Ovary (tissue), 7 donors: ENCODE measurements at regions not wholly inside any gene's neighbourhood (a gene's known extent, or its start where the extent isn't known, plus 50 kb on each side); places are given as distances from the start of the nearest gene placed in this dataset.

ENCODE experiments used
- DNase-seq, 5 donors: peaks; one replicate each; pipeline ENCODE4 v3.0.0-alpha.2; 2019 to 2020
- H3K27ac ChIP-seq, 2 donors: fragments of 200-600 bp; one replicate each; pipeline versions ENCODE4 v1.5.1 to v1.8.0; 2019 to 2022
- H3K27me3 ChIP-seq: fragments of 200-600 bp; one replicate; pipeline ENCODE4 v1.8.0; 2022
- H3K36me3 ChIP-seq: fragments of 200-600 bp; sonication (generic); one replicate; pipeline ENCODE4 v1.5.1; 2019
- H3K4me1 ChIP-seq: one replicate; pipeline ENCODE4 v1.8.1; 2013; ENCODE audit warnings: mild to moderate bottlenecking, moderate library complexity; ENCODE audit not compliant: insufficient read depth
- H3K4me3 ChIP-seq: fragments of 200-600 bp; sonication (generic); one replicate; pipeline ENCODE4 v1.5.1; 2017
- H3K9me3 ChIP-seq, 2 donors: fragments of 200-600 bp in 1 of 2; sonication (generic) in 1 of 2; one replicate each; pipeline versions ENCODE4 v1.5.1 to v1.8.1; 2013 to 2019; ENCODE audit warnings: mild to moderate bottlenecking in 1 of 2, moderate library complexity in 1 of 2
- EP300 ChIP-seq: sonication (generic); formaldehyde crosslinking; IDR thresholded peaks from one replicate; pipeline ENCODE4 v1.6.1; 2017; ENCODE audit warnings: antibody characterized with exemption
- POLR2A ChIP-seq: fragments of 450-650 bp; IDR thresholded peaks from one replicate; pipeline ENCODE4 v1.6.1; 2017; ENCODE audit warnings: antibody characterized with exemption, mild to moderate bottlenecking, moderate library complexity
- WGBS, 3 donors: extraction: QIAGEN DNeasy Blood & Tissue Kit in 1 of 3; methylation state at CpG; one replicate each; pipeline versions ENCODE4 v1.1.5 to v1.1.7; 2013 to 2017; 5-methylcytosine and 5-hydroxymethylcytosine counted together
- intact Hi-C, 4 donors: fragments of 100-400 bp; cut with DNase I; formaldehyde crosslinking; loops; one replicate each; pipeline versions ENCODE4 v1.11.0 to v1.15.1; 2022 to 2023
- TF ChIP-seq, protein P1 (sequence below), 3 donors: fragments of 450-650 bp in 2 of 3; fragments of 200-600 bp in 1 of 3; IDR thresholded peaks; one replicate each; pipeline versions ENCODE4 v1.5.1 to v1.8.0; 2016 to 2022; ENCODE audit warnings: antibody characterized with exemption in 3 of 3, mild to moderate bottlenecking in 1 of 3
- donor health status: DM: no; HTN: no; CAD: no; lungs with moderate emphysema.
- donor health status: DM: no; HTN: no; CAD: no.
- donor health status: Bipolar disorder and iron deficiency.
- donor health status: DM: no; HTN: no; CAD: no.
- donor health status: DM: yes; HTN: yes; CAD: no.

DNA sequence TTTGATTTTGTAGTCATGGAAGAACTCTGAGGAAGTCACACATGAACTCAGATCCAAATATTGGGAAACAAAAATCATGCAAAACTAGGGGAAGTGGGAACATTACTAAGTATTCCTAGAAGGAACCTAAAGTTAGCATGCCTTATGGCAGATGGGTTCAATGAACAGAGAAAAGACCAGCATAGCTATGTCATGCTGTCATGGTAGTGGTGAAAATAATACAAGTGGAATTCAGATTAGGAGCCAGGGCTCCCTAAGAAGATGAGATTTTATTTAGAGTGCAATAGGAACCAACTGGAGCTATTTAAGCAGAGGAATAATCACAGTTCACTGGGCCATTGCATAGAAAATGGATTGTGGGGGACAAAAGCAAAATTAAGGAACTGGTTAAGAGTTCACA lies 134.0 kb downstream of the DIO2 start:
- no peak for TF ChIP-seq EP300
- TF ChIP-seq, protein P1, sequence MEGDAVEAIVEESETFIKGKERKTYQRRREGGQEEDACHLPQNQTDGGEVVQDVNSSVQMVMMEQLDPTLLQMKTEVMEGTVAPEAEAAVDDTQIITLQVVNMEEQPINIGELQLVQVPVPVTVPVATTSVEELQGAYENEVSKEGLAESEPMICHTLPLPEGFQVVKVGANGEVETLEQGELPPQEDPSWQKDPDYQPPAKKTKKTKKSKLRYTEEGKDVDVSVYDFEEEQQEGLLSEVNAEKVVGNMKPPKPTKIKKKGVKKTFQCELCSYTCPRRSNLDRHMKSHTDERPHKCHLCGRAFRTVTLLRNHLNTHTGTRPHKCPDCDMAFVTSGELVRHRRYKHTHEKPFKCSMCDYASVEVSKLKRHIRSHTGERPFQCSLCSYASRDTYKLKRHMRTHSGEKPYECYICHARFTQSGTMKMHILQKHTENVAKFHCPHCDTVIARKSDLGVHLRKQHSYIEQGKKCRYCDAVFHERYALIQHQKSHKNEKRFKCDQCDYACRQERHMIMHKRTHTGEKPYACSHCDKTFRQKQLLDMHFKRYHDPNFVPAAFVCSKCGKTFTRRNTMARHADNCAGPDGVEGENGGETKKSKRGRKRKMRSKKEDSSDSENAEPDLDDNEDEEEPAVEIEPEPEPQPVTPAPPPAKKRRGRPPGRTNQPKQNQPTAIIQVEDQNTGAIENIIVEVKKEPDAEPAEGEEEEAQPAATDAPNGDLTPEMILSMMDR (IDR thresholded peaks at IDR 0.05): no peak
- TF ChIP-seq POLR2A: no peak
- Histone ChIP-seq H3K36me3 (no peaks in the 10 kb centered on the region), H3K9me3 (no peaks in the 10 kb centered on the region), H3K4me3 (no peak overlapping the region), H3K27me3 (no peaks in the 10 kb centered on the region), H3K27ac (no peak overlapping the region), H3K4me1 (no peaks in the 10 kb centered on the region)
- intact Hi-C loops: no loop called here
- DNase-seq: no peak

DNA sequence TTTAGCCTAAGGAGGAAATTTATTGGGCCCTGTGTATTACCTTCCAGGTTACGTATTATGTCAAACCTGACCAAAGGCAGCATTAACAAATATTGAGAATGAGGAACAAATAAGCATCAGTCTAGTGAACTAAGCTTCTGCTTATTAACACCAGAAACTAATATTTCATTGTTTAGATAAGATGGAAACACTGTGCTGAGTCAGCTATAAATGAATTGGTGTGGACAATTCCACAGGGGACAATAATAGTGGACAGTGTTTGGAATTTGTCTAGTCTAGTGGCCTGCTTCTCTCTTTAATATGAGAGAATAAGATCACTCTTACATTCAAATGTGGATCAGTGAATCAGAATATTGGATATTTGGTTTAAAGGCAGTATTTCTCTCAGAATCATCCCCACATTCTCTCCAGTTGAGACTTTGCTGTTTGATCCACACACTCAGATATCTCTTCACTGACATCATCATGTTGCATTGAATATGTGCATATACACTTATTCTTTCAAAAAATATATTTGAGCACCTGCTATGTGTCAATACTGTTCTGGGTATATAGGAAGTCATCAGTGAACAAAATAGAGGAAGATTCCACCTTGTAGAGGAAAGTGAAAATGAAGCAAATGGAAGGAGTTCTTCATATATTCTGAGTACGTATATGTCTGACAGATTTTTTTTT lies 136.3 kb downstream of the DIO2 start:
- Histone ChIP-seq H3K4me3 (no peak overlapping the region), H3K9me3 (peaks cover 0 to 2% of the 10 kb centered on the region in 2 donors), H3K4me1 (no peaks in the 10 kb centered on the region), H3K27me3 (no peaks in the 10 kb centered on the region), H3K36me3 (no peaks in the 10 kb centered on the region), H3K27ac (no peak overlapping the region)
- intact Hi-C loops: no loop called here
- TF ChIP-seq EP300 (no peak), POLR2A (no peak)
- TF ChIP-seq, protein P1 (IDR thresholded peaks at IDR 0.05): no peak
- DNase-seq: no peak
- WGBS, 3 donors: 88 to 95% (median 94%) methylated on average over 2 of the region's 2 CpGs

DNA sequence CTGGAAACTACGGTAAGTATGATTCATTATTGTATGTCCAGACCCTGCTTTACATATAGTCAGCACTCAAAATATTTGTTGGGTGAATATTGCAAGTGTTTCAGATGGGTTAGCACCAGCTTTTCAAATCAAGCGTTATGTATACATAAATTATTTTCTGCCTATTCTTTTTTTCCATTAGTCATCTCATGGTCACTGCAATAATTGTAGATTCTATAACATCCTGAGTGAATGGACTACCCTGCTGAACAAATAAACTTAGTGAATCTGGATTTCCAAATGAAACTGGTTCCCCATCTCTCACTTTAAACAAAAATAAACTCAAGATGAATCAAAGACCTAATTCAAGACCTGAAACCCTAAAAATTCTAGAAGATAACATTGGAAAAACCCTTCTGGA lies 152.3 kb downstream of the DIO2 start:
- Histone ChIP-seq H3K4me1 (no peaks in the 10 kb centered on the region), H3K27ac (no peak overlapping the region), H3K27me3 (no peaks in the 10 kb centered on the region), H3K9me3 (no peaks in the 10 kb centered on the region), H3K4me3 (no peak overlapping the region), H3K36me3 (no peaks in the 10 kb centered on the region)
- intact Hi-C loops: no loop called here
- TF ChIP-seq, protein P1 (IDR thresholded peaks at IDR 0.05): no peak
- TF ChIP-seq EP300: no peak
- TF ChIP-seq POLR2A: no peak
- WGBS, 3 donors: 81 to 87% (median 82%) methylated on average over 2 of the region's 2 CpGs
- no peak for DNase-seq

DNA sequence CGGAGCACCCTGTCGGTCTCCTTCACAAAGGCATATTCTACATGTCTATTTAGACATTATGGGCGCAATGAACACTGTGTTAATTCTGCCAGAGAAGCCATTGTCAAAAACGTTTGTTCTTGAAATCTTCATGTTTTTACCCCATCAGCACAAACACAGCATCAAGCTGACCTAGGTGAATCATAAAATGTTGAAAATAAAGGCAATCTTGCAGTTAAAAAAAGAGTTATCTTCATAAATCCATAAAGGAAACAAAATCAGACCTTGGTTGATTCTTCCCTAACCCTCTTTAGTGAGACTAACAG lies 154.9 kb downstream of the DIO2 start:
- H3K36me3 ChIP-seq: no peaks in the 10 kb centered on the region
- H3K9me3 ChIP-seq: no peaks in the 10 kb centered on the region
- no peaks in the 10 kb centered on the region for H3K4me1 ChIP-seq
- intact Hi-C loops: no loop called here
- no peak for DNase-seq
- no peak for TF ChIP-seq EP300
- no peak for TF ChIP-seq POLR2A
- TF ChIP-seq, protein P1 (IDR thresholded peaks at IDR 0.05): no peak
- H3K27ac ChIP-seq: no peak overlapping the region
- WGBS, 3 donors: 38 to 40% (median 40%) methylated on average over 4 of the region's 4 CpGs
- no peaks in the 10 kb centered on the region for H3K27me3 ChIP-seq
- H3K4me3 ChIP-seq: no peak overlapping the region
